Ovary (tissue), 3 donors: ENCODE measurements at regions not wholly inside any gene's neighbourhood (a gene's known extent, or its start where the extent isn't known, plus 50 kb on each side); places are given as distances from the start of the nearest gene placed in this dataset.

ENCODE experiments used
- POLR2A ChIP-seq: fragments of 450-650 bp; IDR thresholded peaks from one replicate; pipeline ENCODE4 v1.6.1; 2017; ENCODE audit warnings: antibody characterized with exemption, mild to moderate bottlenecking, moderate library complexity
- TF ChIP-seq, protein P1 (sequence below), 3 donors: fragments of 450-650 bp in 2 of 3; fragments of 200-600 bp in 1 of 3; IDR thresholded peaks; one replicate each; pipeline versions ENCODE4 v1.5.1 to v1.8.0; 2016 to 2022; ENCODE audit warnings: antibody characterized with exemption in 3 of 3, mild to moderate bottlenecking in 1 of 3
- donor health status: DM: no; HTN: no; CAD: no.

DNA sequence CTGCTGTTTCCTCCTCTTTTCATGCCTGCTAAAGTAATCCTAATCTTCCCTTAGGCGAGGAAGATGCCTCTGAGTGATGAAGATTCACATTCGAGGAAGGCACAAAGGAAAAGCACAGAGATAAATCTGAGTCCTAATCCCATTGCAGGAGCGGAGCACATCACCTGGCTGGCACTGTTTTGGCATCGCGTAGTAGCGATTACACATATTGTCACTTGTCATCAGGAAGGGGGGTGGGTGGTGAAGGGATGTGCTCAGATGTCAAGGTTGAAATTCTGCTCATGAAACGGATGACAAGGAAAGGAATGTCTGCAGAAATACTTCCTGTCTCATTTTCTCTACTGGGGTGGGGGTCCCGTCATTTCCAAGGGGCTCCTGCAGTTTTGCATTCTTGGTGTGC lies 363.1 kb upstream of the EEF2KMT start:
- TF ChIP-seq POLR2A = no peak
- TF ChIP-seq, protein P1, sequence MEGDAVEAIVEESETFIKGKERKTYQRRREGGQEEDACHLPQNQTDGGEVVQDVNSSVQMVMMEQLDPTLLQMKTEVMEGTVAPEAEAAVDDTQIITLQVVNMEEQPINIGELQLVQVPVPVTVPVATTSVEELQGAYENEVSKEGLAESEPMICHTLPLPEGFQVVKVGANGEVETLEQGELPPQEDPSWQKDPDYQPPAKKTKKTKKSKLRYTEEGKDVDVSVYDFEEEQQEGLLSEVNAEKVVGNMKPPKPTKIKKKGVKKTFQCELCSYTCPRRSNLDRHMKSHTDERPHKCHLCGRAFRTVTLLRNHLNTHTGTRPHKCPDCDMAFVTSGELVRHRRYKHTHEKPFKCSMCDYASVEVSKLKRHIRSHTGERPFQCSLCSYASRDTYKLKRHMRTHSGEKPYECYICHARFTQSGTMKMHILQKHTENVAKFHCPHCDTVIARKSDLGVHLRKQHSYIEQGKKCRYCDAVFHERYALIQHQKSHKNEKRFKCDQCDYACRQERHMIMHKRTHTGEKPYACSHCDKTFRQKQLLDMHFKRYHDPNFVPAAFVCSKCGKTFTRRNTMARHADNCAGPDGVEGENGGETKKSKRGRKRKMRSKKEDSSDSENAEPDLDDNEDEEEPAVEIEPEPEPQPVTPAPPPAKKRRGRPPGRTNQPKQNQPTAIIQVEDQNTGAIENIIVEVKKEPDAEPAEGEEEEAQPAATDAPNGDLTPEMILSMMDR (IDR thresholded peaks at IDR 0.05) = no peak
